ENCODE measurements at regions not wholly inside any gene's neighbourhood (a gene's known extent, or its start where the extent isn't known, plus 50 kb on each side); places are given as distances from the start of the nearest gene placed in this dataset.
"Not testable (repeated sequence)": the region's sequence is repeated elsewhere in the genome, so short reads cannot be mapped to it uniquely, and the experiment has no call there.

DNA sequence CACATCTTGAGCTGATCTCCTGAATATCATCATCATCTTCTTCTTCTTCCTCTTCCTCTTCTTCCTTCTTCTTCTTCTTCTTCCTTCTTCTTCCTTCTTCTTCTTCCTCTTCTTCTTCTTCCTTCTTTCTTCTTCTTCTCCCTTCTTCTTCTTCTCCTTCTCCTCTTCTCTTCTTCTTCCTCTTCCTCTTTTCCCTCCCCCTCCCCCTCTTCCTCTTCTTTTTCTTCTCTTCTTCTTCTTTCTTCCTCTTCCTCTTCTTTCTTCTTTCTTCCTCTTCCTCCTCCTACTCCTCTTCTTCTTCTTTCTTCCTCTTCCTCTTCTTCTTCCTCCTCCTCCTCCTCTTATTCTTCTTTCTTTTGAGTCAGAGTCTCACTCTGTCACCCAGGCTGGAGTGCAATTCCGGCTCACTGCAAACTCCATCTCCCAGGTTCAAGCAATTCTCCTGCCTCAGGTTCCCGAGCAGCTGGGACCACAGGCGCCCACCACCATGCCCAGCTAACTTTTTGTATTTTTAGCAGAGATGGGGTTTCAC, 197.9 kb upstream of the NANOGP8 start:
- no peak for DNase-seq

DNA sequence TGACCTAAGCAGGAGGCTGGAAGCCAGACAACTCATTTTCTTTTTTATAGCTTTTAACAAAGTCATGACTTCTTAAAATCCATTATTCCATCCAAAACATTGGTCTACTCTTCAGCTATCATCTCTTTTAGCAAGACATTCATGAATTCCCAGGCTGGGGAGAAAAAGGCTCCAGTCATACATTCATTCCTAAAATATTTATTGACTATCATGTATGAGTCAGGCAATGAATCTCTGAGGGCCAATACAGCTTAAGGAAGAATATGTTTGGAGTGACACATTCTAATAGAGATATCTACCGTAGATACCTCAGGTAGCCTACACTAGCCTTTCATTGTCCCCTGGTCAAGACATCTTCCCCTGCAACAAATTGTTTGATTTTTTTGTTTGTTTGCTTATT, 196.4 kb upstream of the NANOGP8 start:
- DNase-seq = peak; percentile 79

DNA sequence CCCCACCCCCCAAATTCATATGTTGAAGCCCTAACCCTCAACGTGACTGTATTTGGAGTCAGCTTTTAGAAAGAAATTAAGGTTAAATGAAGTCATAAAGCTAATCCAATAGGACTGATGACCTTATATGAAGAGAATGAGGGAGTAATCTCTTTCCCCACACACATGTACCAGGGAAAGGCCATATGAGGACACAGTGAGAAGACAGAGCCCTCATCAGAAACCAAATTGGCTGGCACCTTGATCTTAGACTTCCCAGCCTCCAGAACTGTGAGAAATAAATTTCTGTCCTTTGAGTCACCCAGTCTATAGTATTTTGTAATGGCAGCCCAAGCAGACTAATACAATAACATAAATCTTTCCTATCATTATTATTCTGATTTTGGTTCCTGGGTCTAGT, 194.7 kb upstream of the NANOGP8 start:
- peak; percentile 82 for DNase-seq

DNA sequence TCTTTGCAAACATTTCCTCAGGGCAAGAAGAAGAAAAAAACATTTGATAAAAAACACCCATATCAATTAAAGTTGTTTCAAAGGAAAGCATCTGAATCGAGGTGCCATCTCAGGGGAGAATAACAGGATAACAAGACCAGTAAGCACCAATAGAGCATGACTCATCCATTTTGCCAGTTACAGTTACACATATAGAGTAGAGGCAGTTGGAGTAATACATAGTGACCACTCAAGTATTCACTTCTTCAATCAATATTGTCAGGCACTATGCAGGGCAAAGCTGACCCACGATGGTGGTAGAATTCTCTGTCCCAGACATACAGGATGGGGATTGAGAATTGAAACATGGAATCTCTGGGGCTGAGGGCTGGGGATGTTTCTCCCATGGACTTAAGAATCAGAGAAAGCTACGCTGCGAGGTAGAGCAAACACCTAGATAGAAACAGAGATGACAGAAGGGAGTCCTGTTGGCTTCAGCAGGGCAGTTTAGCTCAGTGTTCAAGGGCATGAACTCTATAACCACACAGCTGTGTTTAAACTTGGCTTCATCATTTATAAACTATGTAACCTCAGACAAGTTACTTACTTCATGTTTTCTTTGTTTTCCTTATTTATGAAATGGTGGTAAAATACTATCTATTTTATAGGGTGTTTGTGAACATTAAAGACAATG, 186.4 kb upstream of the NANOGP8 start:
- DNase-seq = no peak

DNA sequence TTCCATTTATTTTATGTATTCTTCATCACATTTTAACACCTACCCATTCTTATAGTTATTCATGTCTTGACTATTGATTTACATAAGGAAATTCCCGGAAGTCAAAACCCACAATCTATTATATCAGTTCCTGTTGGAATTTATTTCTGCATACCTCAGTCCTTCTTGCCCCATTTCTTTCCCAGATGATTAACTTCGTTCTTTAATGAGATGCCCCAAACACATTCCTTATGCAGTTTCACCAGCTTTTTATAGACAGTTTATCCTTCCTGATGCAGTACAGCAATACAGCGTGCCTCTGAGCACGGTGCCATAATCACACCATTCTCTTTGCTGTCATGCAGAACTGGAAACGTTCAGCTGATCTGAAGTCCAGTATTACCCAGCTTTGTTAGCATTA, 175.8 kb upstream of the NANOGP8 start:
- DNase-seq = peak; percentile 48

DNA sequence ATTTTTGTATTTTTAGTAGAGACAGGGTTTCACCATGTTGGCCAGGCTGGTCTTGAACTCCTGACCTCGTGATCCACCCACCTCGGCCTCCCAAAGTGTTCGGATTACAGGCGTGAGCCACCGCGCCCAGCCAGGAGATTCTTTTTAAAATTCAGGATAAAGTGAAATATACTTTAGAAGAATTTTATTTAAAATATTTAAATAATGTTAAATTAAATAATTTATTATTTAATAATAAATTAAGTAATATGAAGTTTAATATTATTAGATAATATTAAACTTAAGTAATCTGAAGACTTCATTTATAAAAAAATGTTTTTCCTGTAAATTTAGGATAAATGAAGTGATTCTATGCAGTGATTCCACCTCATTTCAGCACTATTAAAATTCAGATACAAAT, 175.2 kb upstream of the NANOGP8 start:
- not testable (repeated sequence) for DNase-seq

DNA sequence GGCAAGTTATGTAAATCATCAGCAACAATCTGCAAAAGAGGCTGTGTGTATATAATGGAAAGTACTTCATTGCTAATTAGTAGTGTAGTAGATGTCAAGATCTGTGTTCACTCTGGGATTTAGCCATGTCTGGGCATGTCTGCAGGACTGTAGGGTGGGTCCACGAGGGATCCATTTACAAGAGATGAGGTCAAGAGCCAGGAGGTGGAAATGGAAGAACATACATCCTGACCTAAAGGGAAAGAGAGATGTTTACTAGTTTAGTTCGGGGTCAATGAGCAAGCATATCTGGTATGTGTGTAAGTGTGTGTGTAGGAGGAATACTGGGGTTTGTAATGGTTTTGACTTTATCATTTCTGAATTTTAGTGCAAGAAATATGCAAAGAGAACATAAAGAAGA, 171.5 kb upstream of the NANOGP8 start:
- DNase-seq = no peak

DNA sequence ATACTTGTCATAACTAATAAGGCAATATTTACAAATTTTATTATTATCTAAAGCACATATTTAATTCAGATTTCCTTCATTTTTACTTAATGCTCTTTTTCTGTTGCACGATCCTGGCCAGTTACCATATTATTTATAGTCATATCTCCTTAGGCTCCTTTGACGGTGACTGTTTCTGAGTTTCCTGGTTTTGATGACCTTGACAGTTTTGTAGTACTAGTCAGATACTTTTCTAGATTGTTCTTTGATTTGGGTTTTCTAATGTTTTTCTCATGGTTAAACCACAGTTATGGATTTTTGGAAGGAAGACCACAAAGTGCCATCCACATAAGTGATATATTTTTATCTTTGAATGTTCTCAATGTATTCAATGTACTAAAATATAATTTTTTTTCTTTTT, 171.0 kb upstream of the NANOGP8 start:
- DNase-seq = no peak

DNA sequence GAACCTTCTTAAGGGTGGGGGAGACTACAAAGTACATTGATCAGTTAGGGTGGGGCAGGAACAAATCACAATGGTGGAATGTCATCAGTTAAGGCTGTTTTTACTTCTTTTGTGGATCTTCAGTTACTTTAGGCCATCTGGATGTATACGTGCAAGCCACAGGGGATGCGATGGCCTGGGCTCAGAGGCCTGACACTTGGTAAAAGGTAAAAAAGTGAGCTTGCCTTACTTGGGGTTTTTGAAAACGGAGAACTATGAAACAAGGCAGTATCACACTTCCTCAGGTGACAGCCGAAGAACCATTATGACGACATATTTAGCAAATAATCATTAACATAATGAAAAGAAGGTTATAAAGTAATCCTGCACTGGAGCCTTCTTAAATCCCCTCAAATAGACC, 169.8 kb upstream of the NANOGP8 start:
- DNase-seq = not testable (repeated sequence)

DNA sequence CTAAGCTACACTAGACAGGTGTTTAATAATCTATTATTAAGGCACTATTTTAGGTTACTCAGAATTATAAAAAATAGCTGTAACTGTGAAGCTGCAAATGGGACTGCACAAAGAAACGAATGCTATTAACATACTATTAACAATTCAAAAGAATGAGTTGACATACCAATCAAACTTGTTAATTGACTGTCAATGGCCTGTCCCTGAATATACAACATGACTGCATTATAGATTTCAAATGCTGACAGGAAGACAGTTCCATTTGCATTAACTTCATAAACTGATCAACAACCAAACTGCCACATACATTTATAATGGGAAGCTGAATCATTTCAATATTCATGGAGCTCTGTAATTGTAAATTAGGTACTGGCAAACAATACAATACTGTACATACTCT, 169.0 kb upstream of the NANOGP8 start:
- no peak for DNase-seq

DNA sequence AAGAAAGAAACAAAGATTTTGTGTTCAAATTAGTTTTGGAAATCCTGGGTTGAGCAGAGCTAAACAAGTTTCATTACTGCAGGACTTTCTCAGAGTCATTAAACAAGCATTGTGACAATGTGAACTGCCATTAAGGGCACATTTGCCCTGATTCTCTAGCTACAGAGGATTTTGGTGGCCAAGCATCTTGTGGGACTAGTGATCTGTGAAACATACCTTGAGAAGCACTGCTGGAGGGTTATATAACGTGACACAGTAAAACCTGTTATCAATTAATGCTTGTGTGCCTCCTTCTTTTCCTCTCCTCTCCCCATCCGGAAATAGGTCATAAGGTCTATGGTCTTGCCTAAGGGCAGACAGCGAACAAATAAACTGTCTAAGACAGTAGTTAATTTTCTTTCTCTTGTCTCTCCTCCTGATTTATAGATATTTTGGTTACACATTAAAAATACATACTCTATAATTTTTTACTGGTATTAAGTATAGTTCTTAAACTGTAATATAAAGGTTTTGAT, 167.3 kb upstream of the NANOGP8 start:
- no peak for DNase-seq

DNA sequence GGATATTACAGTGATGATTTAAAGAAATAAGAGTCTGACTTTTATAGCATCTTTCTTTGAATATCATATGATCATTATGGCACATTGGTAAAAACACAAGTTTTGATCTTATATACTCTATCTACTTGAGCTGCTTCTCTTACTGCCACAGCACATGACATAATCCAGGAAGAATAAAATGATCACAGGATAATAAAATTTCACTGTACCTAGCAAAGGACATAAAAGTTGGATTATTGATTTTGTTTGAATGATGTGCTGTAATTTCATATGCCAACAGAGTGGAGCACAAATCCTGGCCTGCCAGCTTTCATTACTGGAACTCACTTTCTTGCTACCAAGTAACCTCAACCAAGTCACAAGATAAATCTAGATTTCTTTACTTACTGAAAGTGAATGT, 162.1 kb upstream of the NANOGP8 start:
- no peak for DNase-seq

DNA sequence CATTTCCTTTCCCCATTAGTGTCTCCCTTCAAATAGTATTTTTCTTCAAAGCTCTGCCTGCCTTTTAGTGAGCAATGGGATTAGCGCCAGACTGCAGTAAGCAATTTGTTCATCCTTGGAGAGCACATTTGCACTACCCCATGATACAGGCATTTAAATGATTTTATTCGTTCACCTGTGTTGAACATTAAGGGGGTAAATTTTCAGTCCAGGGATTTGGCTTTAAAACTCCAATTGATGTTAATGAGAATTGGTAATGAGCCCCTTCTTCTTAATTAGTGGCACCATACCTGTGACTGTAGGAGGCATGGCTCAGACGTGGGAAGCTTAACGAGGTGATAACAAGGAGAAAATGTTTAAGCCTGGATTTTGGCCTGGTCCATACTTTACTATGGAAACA, 161.4 kb upstream of the NANOGP8 start:
- DNase-seq = no peak

DNA sequence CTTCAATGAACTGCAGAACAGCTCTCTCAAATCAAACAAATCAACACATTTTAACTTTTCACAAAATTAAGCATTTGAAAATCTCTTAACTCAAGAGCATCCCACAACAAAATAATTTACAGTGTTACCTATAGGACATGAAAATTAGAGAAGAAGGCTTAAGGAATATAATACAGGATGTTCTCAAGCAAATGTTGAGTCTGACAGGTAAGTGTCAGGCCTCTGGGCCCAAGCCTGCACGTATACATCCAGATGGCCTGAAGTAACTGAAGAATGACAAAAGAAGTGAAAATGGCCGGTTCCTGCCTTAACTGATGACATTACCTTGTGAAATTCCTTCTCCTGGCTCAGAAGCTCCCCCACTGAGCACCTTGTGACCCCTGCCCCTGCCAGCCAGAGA, 160.6 kb upstream of the NANOGP8 start:
- DNase-seq = not testable (repeated sequence)

DNA sequence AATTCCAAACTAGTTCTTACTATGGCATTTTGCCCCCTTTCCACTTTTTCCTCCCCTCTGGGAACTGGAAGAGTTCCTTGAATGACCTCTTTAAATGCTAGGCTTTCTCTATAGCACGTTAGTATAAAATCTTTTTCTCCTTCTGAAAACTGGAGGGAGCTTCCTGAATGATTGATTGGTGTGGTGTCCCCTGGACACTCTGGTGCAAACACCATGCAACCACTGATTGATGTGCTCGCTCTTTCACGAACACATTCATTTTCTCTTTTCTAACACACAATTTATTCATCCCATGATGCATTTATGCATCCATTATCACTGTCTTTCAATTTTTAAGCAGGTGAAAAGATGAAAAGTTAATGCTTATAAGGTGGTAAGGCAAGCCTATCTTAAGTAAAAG, 159.1 kb upstream of the NANOGP8 start:
- DNase-seq = peak; percentile 1

DNA sequence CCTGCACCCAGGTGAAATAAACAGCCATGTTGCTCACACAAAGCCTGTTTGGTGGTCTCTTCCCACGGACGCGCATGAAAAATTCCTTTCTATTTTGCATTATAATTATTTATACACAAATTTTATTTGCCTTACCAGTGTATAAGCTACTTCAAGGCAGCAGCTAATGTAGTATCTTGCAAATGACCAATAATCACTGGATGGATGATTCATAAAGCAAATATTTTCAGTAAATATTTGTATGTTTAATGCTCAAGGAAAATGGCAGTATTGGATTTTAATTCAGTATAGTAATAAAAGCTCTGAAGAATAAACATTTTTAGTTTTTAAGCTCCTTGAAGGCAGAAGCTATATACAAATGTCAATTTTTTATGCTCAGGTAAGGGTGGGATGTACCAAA, 158.7 kb upstream of the NANOGP8 start:
- DNase-seq = peak; percentile 2

DNA sequence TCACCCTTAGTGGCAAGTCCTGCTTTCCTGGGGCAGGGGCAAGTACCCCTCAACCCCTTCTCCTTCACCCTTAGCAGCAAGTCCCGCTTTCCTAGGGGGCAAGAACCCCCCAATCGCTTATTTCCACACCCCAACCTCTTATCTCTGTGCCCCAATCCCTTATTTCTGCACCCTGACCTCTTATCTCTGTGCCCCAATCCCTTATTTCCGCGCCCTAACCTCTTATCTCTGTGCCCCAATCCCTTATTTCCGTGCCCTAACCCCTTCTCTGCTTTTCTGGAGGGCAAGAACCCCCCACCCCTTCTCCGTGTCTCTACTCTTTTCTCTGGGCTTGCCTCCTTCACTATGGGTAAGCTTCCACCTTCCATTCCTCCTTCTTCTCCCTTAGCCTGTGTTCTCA, 154.6 kb upstream of the NANOGP8 start:
- not testable (repeated sequence) for DNase-seq

DNA sequence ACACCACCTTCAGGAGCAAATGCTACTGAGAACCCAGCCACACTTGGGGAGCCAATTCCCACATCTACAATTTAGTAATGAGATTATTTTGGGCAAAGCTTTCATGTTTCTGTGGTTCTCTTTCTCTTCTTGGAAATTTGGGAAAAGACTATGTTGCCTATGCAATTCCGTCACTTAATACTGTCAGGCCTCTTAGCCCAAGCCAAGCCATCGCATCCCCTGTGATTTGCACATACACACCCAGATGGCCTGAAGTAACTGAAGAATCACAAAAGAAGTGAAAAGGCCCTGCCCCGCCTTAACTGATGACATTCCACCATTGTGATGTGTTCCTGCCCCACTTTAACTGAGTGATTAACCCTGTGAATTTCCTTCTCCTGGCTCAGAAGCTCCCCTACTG, 153.4 kb upstream of the NANOGP8 start:
- DNase-seq = not testable (repeated sequence)

DNA sequence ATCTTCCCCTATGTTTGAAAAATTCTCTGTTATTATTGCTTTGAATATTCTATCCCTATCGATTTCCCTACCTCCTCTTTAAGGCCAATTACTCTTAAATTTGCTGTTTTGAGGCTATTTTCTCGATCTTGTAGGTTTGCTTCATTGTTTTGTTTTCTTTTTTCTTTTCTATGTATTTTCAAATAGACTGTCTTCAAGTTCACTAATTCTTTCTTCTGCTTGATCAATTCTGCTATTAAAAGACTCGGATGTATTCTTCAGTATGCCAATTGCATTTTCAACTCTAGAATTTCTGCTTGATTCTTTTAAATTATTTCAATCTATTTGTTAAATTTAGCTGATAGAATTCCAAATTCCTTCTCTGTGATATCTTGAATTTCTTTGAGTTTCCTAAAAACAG, 144.0 kb upstream of the NANOGP8 start:
- DNase-seq = no peak

DNA sequence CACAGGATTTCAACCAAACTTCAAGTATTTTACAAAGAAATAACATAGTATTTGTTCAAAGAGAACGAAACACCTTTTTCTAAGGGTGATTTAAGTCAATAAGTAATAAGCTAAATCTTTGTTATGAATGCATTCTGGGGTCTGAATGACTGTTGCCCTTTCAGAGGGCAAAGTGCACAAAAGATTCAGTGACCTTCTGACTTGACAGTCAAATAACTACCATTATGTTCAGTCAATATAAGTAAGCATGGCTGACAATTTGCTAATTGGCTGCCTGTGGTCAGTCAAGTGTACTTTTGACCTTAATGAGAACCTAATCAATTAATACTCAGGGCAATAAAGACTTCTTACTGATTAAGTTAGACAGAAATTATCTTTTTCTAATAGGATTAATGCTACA, 133.1 kb upstream of the NANOGP8 start:
- DNase-seq = no peak

DNA sequence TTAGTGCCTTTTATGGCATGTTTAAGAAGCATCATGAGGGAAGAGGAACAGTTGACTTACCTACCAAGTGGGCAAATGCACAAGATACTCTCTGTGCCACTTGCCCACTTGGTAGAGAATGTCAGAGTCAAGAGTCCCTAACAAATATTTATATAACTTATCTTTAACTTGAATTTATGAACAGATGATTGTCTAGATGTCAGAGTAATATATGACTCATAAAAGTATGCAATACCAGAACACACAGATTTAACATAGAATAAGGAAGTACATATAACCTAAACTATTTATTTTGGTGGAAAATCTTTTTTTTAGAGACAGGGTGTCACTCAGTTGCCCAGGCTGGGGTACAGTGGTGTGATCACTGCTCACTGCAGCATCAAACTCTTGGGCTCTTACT, 130.0 kb upstream of the NANOGP8 start:
- DNase-seq = no peak

DNA sequence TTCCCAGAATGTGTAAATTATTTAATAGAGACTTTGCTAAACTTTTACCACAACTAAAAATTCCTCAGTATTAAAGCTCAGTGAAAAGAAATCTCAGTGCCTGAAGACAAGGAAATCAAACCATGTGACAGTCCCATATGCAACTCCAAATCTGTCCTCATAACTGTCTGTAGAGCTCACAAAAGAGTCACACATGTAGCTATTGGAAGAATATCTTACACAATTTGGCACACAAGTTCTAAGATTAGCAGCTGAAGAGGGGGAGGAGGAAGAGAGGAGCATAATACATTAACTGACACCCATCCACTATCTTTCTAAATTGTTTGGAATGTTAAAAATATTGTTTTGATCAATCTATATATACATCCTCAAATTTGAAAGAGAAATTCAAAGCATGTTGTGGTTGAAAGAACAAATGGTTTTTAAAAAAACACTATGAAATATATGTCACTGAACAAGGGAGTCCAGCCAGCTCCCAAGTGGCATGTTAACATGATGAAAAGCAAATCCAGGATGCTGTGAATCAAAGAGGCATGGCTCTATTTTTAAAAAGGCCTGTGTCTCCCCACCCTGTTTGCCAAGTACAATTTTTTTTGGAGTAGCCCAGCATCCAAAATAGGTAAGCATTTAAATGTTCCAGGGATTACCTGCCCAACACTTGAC, 126.3 kb upstream of the NANOGP8 start:
- DNase-seq = no peak

DNA sequence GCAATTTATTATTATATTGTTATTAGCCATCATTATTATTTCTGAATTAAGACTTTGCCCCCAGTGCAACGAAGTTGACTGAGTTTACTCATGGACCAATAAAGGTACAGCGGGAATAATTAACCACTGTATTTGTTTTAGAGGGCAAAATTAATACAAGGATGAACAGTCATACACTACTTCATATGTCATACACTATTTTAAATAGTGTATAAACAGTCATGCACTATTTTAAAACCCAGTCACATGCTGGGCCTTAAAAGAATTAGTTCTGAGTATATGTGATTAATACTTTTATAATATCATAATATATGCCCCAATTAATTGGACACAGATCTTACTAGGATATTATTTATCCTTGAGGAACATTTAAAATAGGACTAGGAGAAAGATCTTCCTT, 125.3 kb upstream of the NANOGP8 start:
- DNase-seq = no peak

DNA sequence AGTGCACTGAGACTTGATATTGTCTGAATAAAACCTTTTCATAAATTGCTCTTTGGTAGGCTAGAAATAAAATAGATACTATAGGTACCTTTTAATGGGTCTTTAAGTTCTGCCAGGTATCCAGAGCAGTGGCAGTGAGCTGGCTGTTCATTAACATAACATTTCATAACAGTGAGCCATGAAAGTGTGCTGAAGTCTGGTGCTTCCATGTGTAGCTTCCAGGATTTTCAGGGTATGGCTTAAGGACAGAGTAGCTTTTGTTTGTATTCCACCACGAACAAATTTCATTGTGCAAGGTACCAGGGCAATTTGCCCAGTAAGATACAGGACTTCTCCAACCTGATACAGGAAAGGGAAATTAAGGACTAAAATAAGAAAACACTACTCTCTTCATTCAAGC, 124.7 kb upstream of the NANOGP8 start:
- no peak for DNase-seq
